ENCODE measurements at regions not wholly inside any gene's neighbourhood (a gene's known extent, or its start where the extent isn't known, plus 50 kb on each side); places are given as distances from the start of the nearest gene placed in this dataset.

GRCh38 chr6:134593024-134593423 is 275.1 kb upstream of the SGK1 start:
- Histone ChIP-seq H3F3A (ENCODE audit: insufficient read depth, low read length) (no peaks in the 10 kb centered on the region), H3K36me3 (replicated peaks; ENCODE audit: insufficient read depth, low read length) (no peaks in the 10 kb centered on the region), H3K4me1 (ENCODE audit: low read length) (no peaks in the 10 kb centered on the region), H3K4me3 (ENCODE audit: low read length) (no peak overlapping the region), H3K9me2 (replicated peaks; ENCODE audit: insufficient read depth, low read length) (no peaks in the 10 kb centered on the region), H3K4me2 (ENCODE audit: low read depth, low read length) (no peak overlapping the region), H3K9ac (ENCODE audit: low read length) (no peak overlapping the region), H3K27ac (ENCODE audit: low read length) (no peak overlapping the region), H2AFZ (ENCODE audit: low read length) (no peak overlapping the region), H3K79me2 (ENCODE audit: low read length) (no peaks in the 10 kb centered on the region), H4K20me1 (ENCODE audit: insufficient read depth, low read length) (no peaks in the 10 kb centered on the region), H3K27me3 (replicated peaks; ENCODE audit: insufficient read depth, low read length) (no peaks in the 10 kb centered on the region), H3K9me3 (replicated peaks; ENCODE audit: insufficient read depth, low read length) (no peaks in the 10 kb centered on the region)
- TF ChIP-seq EZH2phosphoT487 (IDR thresholded peaks at IDR 0.05; ENCODE audit: low read length) (no peak), EZH2 (optimal IDR thresholded peaks at IDR 0.05; ENCODE audit: low read depth, low read length) (no peak), CTCF (IDR thresholded peaks at IDR 0.05; ENCODE audit: low read length) (no peak)
- DNase-seq = no peak

- H3K27me3 ChIP-seq (replicated peaks; ENCODE audit: insufficient read depth, low read length) = no peaks in the 10 kb centered on the region
- no peaks in the 10 kb centered on the region for H3F3A ChIP-seq (ENCODE audit: insufficient read depth, low read length)
- H3K4me3 ChIP-seq (ENCODE audit: low read length) = no peak overlapping the region
- H3K9me2 ChIP-seq (replicated peaks; ENCODE audit: insufficient read depth, low read length) = no peaks in the 10 kb centered on the region
- no peak for DNase-seq
- H3K9me3 ChIP-seq (replicated peaks; ENCODE audit: insufficient read depth, low read length) = no peaks in the 10 kb centered on the region
- no peak overlapping the region for H3K27ac ChIP-seq (ENCODE audit: low read length)
- no peaks in the 10 kb centered on the region for H3K79me2 ChIP-seq (ENCODE audit: low read length)
- no peak overlapping the region for H3K4me2 ChIP-seq (ENCODE audit: low read depth, low read length)
- H3K36me3 ChIP-seq (replicated peaks; ENCODE audit: insufficient read depth, low read length) = no peaks in the 10 kb centered on the region
- no peak overlapping the region for H2AFZ ChIP-seq (ENCODE audit: low read length)
- H3K9ac ChIP-seq (ENCODE audit: low read length) = no peak overlapping the region
- H3K4me1 ChIP-seq (ENCODE audit: low read length) = no peaks in the 10 kb centered on the region
- H4K20me1 ChIP-seq (ENCODE audit: insufficient read depth, low read length) = no peaks in the 10 kb centered on the region
- TF ChIP-seq CTCF (IDR thresholded peaks at IDR 0.05; ENCODE audit: low read length) = no peak
- no peak for TF ChIP-seq EZH2phosphoT487 (IDR thresholded peaks at IDR 0.05; ENCODE audit: low read length)
- TF ChIP-seq EZH2 (optimal IDR thresholded peaks at IDR 0.05; ENCODE audit: low read depth, low read length) = no peak
Measured at GRCh38 chr6:134590449-134590848, 272.5 kb upstream of the SGK1 start.

GRCh38 chr6:134590004-134590403 is 272.1 kb upstream of the SGK1 start:
- no peaks in the 10 kb centered on the region for H3K9me2 ChIP-seq (replicated peaks; ENCODE audit: insufficient read depth, low read length)
- H3K4me2 ChIP-seq (ENCODE audit: low read depth, low read length) = no peak overlapping the region
- H3K4me1 ChIP-seq (ENCODE audit: low read length) = no peaks in the 10 kb centered on the region
- no peak for TF ChIP-seq EZH2 (optimal IDR thresholded peaks at IDR 0.05; ENCODE audit: low read depth, low read length)
- no peak for TF ChIP-seq CTCF (IDR thresholded peaks at IDR 0.05; ENCODE audit: low read length)
- TF ChIP-seq EZH2phosphoT487 (IDR thresholded peaks at IDR 0.05; ENCODE audit: low read length) = no peak
- no peak for DNase-seq
- no peak overlapping the region for H3K4me3 ChIP-seq (ENCODE audit: low read length)
- H3K9me3 ChIP-seq (replicated peaks; ENCODE audit: insufficient read depth, low read length) = no peaks in the 10 kb centered on the region
- no peak overlapping the region for H2AFZ ChIP-seq (ENCODE audit: low read length)
- H3K27ac ChIP-seq (ENCODE audit: low read length) = no peak overlapping the region
- H3F3A ChIP-seq (ENCODE audit: insufficient read depth, low read length) = no peaks in the 10 kb centered on the region
- H3K36me3 ChIP-seq (replicated peaks; ENCODE audit: insufficient read depth, low read length) = no peaks in the 10 kb centered on the region
- H3K9ac ChIP-seq (ENCODE audit: low read length) = no peak overlapping the region
- no peaks in the 10 kb centered on the region for H3K27me3 ChIP-seq (replicated peaks; ENCODE audit: insufficient read depth, low read length)
- no peaks in the 10 kb centered on the region for H3K79me2 ChIP-seq (ENCODE audit: low read length)
- H4K20me1 ChIP-seq (ENCODE audit: insufficient read depth, low read length) = no peaks in the 10 kb centered on the region
